H1 (cell line): ENCODE measurements at regions not wholly inside any gene's neighbourhood (a gene's known extent, or its start where the extent isn't known, plus 50 kb on each side); places are given as distances from the start of the nearest gene placed in this dataset.
A peak's percentile ranks its signal among the peaks of the same experiment; 100 is the strongest.

Source experiments
- CTCF ChIA-PET: fragments of 300-600 bp; sonication (Branson Sonifier 250); formaldehyde crosslinking; loops from one replicate; lab custom pipeline; 2021; ENCODE audit not compliant: partially characterized antibody; lab: Charles Lee
- POLR2A ChIA-PET: fragments of 300-600 bp; sonication (Branson Sonifier 250); formaldehyde crosslinking; loops from one replicate; lab custom pipeline; 2021; ENCODE audit warnings: inconsistent platforms; ENCODE audit not compliant: partially characterized antibody; lab: Charles Lee
- DNase-seq, 2 experiments: peaks; one replicate each; pipeline versions ENCODE4 v3.0.0 to v3.0.0-alpha.2; 2010 to 2022; ENCODE audit warnings: low spot score in 2 of 2, low read depth in 1 of 2, mixed read lengths in 1 of 2
- FAIRE-seq: peaks from 2 replicates; lab custom pipeline; 2011; peaks lifted over from hg19 to GRCh38; lab: Jason Lieb, UNC
- H2AFZ ChIP-seq: 2 replicates; pipeline ENCODE4 v1.8.1; 2012; ENCODE audit warnings: low read length, inconsistent platforms
- H2AK5ac ChIP-seq: 2 replicates; pipeline ENCODE4 v1.6.1; 2013; ENCODE audit warnings: low read depth, low read length
- H2BK120ac ChIP-seq: replicated peaks from 2 replicates; pipeline ENCODE3; 2013; ENCODE audit warnings: low read depth, low read length, inconsistent platforms
- H2BK12ac ChIP-seq: 2 replicates; pipeline ENCODE4 v1.6.1; 2013; ENCODE audit warnings: low read depth, low read length
- H2BK15ac ChIP-seq: 2 replicates; pipeline ENCODE4 v1.6.1; 2013; ENCODE audit warnings: low read length
- H2BK20ac ChIP-seq: 2 replicates; pipeline ENCODE4 v1.6.1; 2013; ENCODE audit warnings: low read length
- H2BK5ac ChIP-seq: 2 replicates; pipeline ENCODE4 v1.6.1; 2013; ENCODE audit warnings: low read depth, low read length
- H3K14ac ChIP-seq: 2 replicates; pipeline ENCODE4 v1.6.1; 2013; ENCODE audit warnings: inconsistent platforms; ENCODE audit not compliant: insufficient read length
- H3K18ac ChIP-seq: 2 replicates; pipeline ENCODE4 v1.6.1; 2013; ENCODE audit warnings: low read length; ENCODE audit errors: extremely low read depth
- H3K23ac ChIP-seq: 2 replicates; pipeline ENCODE4 v1.6.1; 2013; ENCODE audit warnings: inconsistent platforms; ENCODE audit not compliant: insufficient read length
- H3K23me2 ChIP-seq: 2 replicates; pipeline ENCODE4 v1.6.1; 2013; ENCODE audit warnings: low read depth, low read length
- H3K27ac ChIP-seq: 2 replicates; pipeline ENCODE4 v1.6.1; 2011; ENCODE audit warnings: low read depth, low read length, inconsistent platforms
- H3K27me3 ChIP-seq, 4 experiments: replicated peaks in 1 of 4; 1 replicate in 1 of 4; 2 replicates in 3 of 4; pipeline versions ENCODE4 v1.6.1 to v1.8.1; 2011 to 2013; ENCODE audit warnings: low read length in 3 of 4, mild to moderate bottlenecking in 3 of 4, inconsistent platforms in 2 of 4, mixed read lengths in 2 of 4, moderate library complexity in 1 of 4; ENCODE audit not compliant: control insufficient read depth in 3 of 4, insufficient read depth in 3 of 4; ENCODE audit errors: extremely low read depth in 1 of 4
- H3K36me3 ChIP-seq, 4 experiments: 2 replicates each; pipeline versions ENCODE4 v1.6.1 to v1.8.1; 2011 to 2013; ENCODE audit warnings: mild to moderate bottlenecking in 4 of 4, low read length in 3 of 4, moderate library complexity in 2 of 4, control low read depth in 1 of 4, inconsistent platforms in 1 of 4; ENCODE audit not compliant: insufficient read depth in 4 of 4, control insufficient read depth in 2 of 4
- H3K4ac ChIP-seq: replicated peaks from 2 replicates; pipeline ENCODE3; 2013; ENCODE audit warnings: low read length, low read depth, mixed read lengths, inconsistent platforms; ENCODE audit not compliant: insufficient read length
- H3K4me1 ChIP-seq, 4 experiments: replicated peaks in 1 of 4; 1 replicate in 1 of 4; 2 replicates in 3 of 4; pipeline versions ENCODE4 v1.6.1 to v1.8.1; 2011 to 2013; ENCODE audit warnings: low read length in 3 of 4, inconsistent platforms in 2 of 4, mixed read lengths in 1 of 4; ENCODE audit not compliant: insufficient read depth in 4 of 4, control insufficient read depth in 3 of 4
- H3K4me2 ChIP-seq, 2 experiments: 2 replicates each; pipeline versions ENCODE4 v1.6.1 to v1.8.1; 2011 to 2013; ENCODE audit warnings: low read depth in 2 of 2, low read length in 2 of 2, control low read depth in 1 of 2, inconsistent platforms in 1 of 2, mild to moderate bottlenecking in 1 of 2; ENCODE audit not compliant: insufficient read depth in 1 of 2
- H3K4me3 ChIP-seq, 4 experiments: fragments of 200-600, 300-600 bp in 1 of 4; sonication (generic), shearing (Covaris generic), sonication (Bioruptor Twin) in 1 of 4; 2 replicates each; pipeline versions ENCODE4 v1.5.1 to v1.8.1; 2011 to 2016; ENCODE audit warnings: low read length in 4 of 4, low read depth in 3 of 4, control low read depth in 2 of 4, inconsistent platforms in 2 of 4, mild to moderate bottlenecking in 2 of 4, mixed read lengths in 1 of 4, moderate library complexity in 1 of 4; ENCODE audit not compliant: insufficient read depth in 2 of 4; ENCODE audit errors: extremely low read depth in 1 of 4
- H3K56ac ChIP-seq: replicated peaks from 2 replicates; pipeline ENCODE3; 2013; ENCODE audit warnings: low read depth, mild to moderate bottlenecking, mixed read lengths, low read length, inconsistent platforms; ENCODE audit not compliant: insufficient read length
- H3K79me1 ChIP-seq: 2 replicates; pipeline ENCODE4 v1.6.1; 2013; ENCODE audit warnings: low read depth, low read length, control low read depth
- H3K79me2 ChIP-seq, 2 experiments: 2 replicates each; pipeline versions ENCODE4 v1.6.1 to v1.8.1; 2012 to 2013; ENCODE audit warnings: low read length in 2 of 2, mild to moderate bottlenecking in 2 of 2, inconsistent platforms in 1 of 2; ENCODE audit not compliant: insufficient read depth in 2 of 2, control insufficient read depth in 1 of 2
- H3K9ac ChIP-seq, 4 experiments: replicated peaks in 1 of 4; 1 replicate in 1 of 4; 2 replicates in 3 of 4; pipeline versions ENCODE4 v1.6.1 to v1.8.1; 2011 to 2013; ENCODE audit warnings: low read depth in 3 of 4, low read length in 3 of 4, control low read depth in 2 of 4, mild to moderate bottlenecking in 2 of 4, moderate library complexity in 2 of 4, inconsistent platforms in 1 of 4; ENCODE audit errors: extremely low read depth in 1 of 4
- H3K9me3 ChIP-seq, 2 experiments: 2 replicates each; pipeline versions ENCODE4 v1.6.1 to v1.8.1; 2012 to 2013; ENCODE audit warnings: mild to moderate bottlenecking in 2 of 2, moderate library complexity in 2 of 2, control low read depth in 1 of 2, inconsistent platforms in 1 of 2, low read depth in 1 of 2, low read length in 1 of 2, mixed read lengths in 1 of 2; ENCODE audit not compliant: insufficient read depth in 2 of 2
- H4K20me1 ChIP-seq, 2 experiments: replicated peaks in 1 of 2; 2 replicates each; pipeline versions ENCODE3 to v1.8.1; 2011 to 2013; ENCODE audit warnings: inconsistent platforms in 2 of 2, low read length in 2 of 2, mild to moderate bottlenecking in 1 of 2; ENCODE audit not compliant: insufficient read depth in 2 of 2, control insufficient read depth in 1 of 2
- H4K5ac ChIP-seq: 2 replicates; pipeline ENCODE4 v1.6.1; 2013; ENCODE audit warnings: low read length, low read depth, mixed read lengths, inconsistent platforms; ENCODE audit not compliant: insufficient read length
- H4K8ac ChIP-seq: 2 replicates; pipeline ENCODE4 v1.8.0; 2013; ENCODE audit warnings: mild to moderate bottlenecking, moderate library complexity, low read length, inconsistent platforms; ENCODE audit not compliant: insufficient read depth; ENCODE audit errors: extremely low read depth
- H4K91ac ChIP-seq: replicated peaks from 2 replicates; pipeline ENCODE3; 2013; ENCODE audit warnings: low read length, mixed read lengths, inconsistent platforms; ENCODE audit not compliant: insufficient read length
- POLR2AphosphoS5 ChIP-seq: IDR thresholded peaks from 2 replicates; pipeline ENCODE4 v1.6.1; 2011; ENCODE audit warnings: low read depth, low read length
- RAD21 ChIP-seq, 2 experiments: IDR thresholded peaks in 1 of 2; conservative IDR thresholded peaks in 1 of 2; 2 replicates each; pipeline ENCODE4 v1.6.1; 2011; ENCODE audit warnings: low read depth in 2 of 2, low read length in 2 of 2, improper control_type of control experiment in 1 of 2, inconsistent platforms in 1 of 2, mild to moderate bottlenecking in 1 of 2, moderate library complexity in 1 of 2
- WGBS, 2 experiments: shearing (Covaris generic) in 1 of 2; methylation state at CpG; one replicate each; pipeline versions ENCODE4 v1.1.6 to v1.1.7; 2013 to 2015; ENCODE audit warnings: low lambda C conversion rate in 2 of 2, mixed read lengths in 2 of 2, inconsistent platforms in 1 of 2, low coverage in 1 of 2, missing lambda C conversion rate in 1 of 2; ENCODE audit not compliant: insufficient replicate concordance in 2 of 2, insufficient coverage in 1 of 2, insufficient read length in 1 of 2; ENCODE audit errors: extremely low coverage in 1 of 2, missing lambda C conversion rate in 1 of 2; 5-methylcytosine and 5-hydroxymethylcytosine counted together
- TF ChIP-seq, protein P1 (sequence below), 3 experiments: IDR thresholded peaks; 1 replicate in 2 of 3; 2 replicates in 1 of 3; pipeline versions ENCODE4 v1.5.1 to v1.6.1; 2011; ENCODE audit warnings: low read length in 3 of 3, mild to moderate bottlenecking in 3 of 3, inconsistent platforms in 2 of 3, low read depth in 1 of 3, moderate library complexity in 1 of 3; ENCODE audit not compliant: insufficient read depth in 1 of 3; ENCODE audit errors: control extremely low read depth in 1 of 3

DNA sequence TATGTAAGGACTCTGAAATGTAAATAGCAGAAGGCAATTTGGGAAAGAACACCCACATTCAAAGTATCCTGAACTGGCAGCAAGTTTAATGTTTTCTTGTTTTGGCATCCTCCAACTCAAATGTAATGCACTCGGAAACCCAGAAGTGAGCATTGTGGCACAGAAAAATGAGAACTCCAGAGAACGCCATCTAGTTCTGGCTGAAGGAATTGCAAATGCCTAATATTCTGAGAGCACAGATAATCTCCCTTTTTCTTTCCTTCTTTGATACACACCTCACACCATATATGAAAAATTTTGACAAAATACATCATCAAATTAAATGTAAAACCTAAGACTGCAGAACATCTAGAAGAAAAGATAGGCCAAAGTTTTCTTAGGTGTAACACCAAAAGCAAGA, 52.1 kb downstream of the PWWP3B start:
- Histone ChIP-seq H3K4ac (no peak overlapping the region), H2BK5ac (no peak overlapping the region), H2BK15ac (no peak overlapping the region), H3K4me1 (no peaks in the 10 kb centered on the region), H3K36me3 (no peaks in the 10 kb centered on the region), H4K91ac (no peak overlapping the region), H3K14ac (no peak overlapping the region), H2BK120ac (no peak overlapping the region), H3K4me3 (no peak overlapping the region), H3K9ac (no peak overlapping the region), H4K8ac (no peak overlapping the region), H3K18ac (no peak overlapping the region), H2BK20ac (no peak overlapping the region), H2BK12ac (no peak overlapping the region), H3K4me2 (no peak overlapping the region), H3K27ac (no peak overlapping the region), H4K20me1 (no peaks in the 10 kb centered on the region), H4K5ac (no peak overlapping the region), H3K79me2 (no peaks in the 10 kb centered on the region), H3K27me3 (no peaks in the 10 kb centered on the region), H2AK5ac (no peak overlapping the region), H3K79me1 (no peaks in the 10 kb centered on the region), H2AFZ (no peak overlapping the region), H3K23ac (no peak overlapping the region), H3K23me2 (no peaks in the 10 kb centered on the region), H3K56ac (no peak overlapping the region), H3K9me3 (peaks cover 0 to 3% of the 10 kb centered on the region in 2 experiments; a peak in 2 of 4 replicates)
- no peak for FAIRE-seq
- ChIA-PET CTCF (no interaction called here), POLR2A (no interaction called here)
- 88% methylated on average over 1 of the region's 2 CpGs; no CpG with 5 or more reads in 1 of the 2 experiments for WGBS, 2 experiments
- DNase-seq, result no peak
- TF ChIP-seq RAD21 (IDR thresholded peaks at IDR 0.05 in 1 of 2, conservative IDR thresholded peaks at IDR 0.05 in 1 of 2; ENCODE audit: low read depth in 2 of 2, low read length in 2 of 2) (peak; percentile 12 to 20; a peak in 1 of 4 replicates), POLR2AphosphoS5 (no peak)
- TF ChIP-seq, protein P1, sequence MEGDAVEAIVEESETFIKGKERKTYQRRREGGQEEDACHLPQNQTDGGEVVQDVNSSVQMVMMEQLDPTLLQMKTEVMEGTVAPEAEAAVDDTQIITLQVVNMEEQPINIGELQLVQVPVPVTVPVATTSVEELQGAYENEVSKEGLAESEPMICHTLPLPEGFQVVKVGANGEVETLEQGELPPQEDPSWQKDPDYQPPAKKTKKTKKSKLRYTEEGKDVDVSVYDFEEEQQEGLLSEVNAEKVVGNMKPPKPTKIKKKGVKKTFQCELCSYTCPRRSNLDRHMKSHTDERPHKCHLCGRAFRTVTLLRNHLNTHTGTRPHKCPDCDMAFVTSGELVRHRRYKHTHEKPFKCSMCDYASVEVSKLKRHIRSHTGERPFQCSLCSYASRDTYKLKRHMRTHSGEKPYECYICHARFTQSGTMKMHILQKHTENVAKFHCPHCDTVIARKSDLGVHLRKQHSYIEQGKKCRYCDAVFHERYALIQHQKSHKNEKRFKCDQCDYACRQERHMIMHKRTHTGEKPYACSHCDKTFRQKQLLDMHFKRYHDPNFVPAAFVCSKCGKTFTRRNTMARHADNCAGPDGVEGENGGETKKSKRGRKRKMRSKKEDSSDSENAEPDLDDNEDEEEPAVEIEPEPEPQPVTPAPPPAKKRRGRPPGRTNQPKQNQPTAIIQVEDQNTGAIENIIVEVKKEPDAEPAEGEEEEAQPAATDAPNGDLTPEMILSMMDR (IDR thresholded peaks at IDR 0.05; ENCODE audit: control extremely low read depth in 1 of 3, insufficient read depth in 1 of 3, low read depth in 1 of 3, low read length in 3 of 3), result peak in 1 of 3 experiments; percentile 28; a peak in 1 of 4 replicates
